ENCODE measurements at regions not wholly inside any gene's neighbourhood (a gene's known extent, or its start where the extent isn't known, plus 50 kb on each side); places are given as distances from the start of the nearest gene placed in this dataset.

DNA sequence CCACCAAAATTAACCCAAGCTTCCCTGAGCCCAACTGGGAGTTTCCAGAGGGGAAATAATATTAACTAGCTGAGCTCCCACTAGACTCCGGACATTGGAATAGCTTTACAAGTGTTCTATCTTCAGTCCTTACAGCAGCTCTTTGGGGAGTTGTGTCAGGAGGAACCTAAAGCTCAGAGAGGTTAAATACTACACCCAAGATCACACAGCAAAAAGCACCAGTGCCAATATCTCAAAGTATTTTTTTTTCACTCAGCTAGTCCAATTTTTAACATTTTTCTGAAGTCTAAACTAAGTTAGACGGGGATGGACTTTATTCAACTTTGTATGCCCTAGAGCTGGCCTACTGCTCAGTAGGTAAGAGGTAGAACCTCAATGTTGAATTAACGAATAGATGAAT lies 82.5 kb downstream of the ATP1A1 start:
- TF ChIP-seq POLR2A (IDR thresholded peaks at IDR 0.05; ENCODE audit: low read depth) = no peak
- no peak for TF ChIP-seq CTCF (IDR thresholded peaks at IDR 0.05)
- no peak for TF ChIP-seq POLR2AphosphoS5 (IDR thresholded peaks at IDR 0.05)

Data from esophagus muscularis mucosa (tissue), 3 donors.